GM19467 (cell line): ENCODE measurements at regions not wholly inside any gene's neighbourhood (a gene's known extent, or its start where the extent isn't known, plus 50 kb on each side); places are given as distances from the start of the nearest gene placed in this dataset.
"Not testable (repeated sequence)": the region's sequence is repeated elsewhere in the genome, so short reads cannot be mapped to it uniquely, and the experiment has no call there.

Source experiments
- ATAC-seq: cut with Tn5 transposase; IDR thresholded peaks from one replicate; pipeline ENCODE4 v1.9.1; 2021; ENCODE audit warnings: mild to moderate bottlenecking, moderate library complexity; ENCODE audit not compliant: unreplicated experiment

DNA sequence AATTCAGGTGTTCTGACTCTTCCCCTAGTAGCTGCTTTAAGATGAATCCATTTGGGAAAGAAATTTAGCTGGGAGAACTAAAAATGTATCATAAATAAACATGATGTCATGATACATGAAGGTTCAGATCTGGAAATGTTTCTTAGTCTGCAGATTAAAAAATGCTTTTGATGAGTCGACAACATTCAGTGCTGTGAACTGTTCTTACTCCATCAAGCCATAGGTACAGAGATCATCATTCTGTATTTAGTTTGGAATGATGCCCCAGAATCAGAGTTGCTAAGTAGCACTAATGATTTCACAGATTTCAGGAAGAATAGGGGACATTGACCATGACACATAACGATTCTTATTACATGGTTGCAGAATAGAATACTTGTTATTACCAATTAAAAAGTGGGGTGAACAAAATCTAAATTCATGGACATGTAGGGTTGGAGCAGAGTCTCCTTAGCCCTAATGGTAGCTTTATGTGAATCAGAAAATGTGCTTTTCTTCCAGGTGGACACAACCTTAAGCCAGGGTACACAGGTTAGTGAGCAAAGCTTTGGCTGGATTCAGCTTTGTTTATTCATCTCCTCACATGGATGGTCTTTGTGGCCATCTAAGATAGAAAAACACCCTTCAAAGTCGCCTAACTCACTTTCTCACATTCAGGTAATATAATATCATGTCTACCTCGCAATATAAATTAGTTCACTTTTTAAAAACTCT is 205.4 kb upstream of the SEL1L start:
- no peak for ATAC-seq

DNA sequence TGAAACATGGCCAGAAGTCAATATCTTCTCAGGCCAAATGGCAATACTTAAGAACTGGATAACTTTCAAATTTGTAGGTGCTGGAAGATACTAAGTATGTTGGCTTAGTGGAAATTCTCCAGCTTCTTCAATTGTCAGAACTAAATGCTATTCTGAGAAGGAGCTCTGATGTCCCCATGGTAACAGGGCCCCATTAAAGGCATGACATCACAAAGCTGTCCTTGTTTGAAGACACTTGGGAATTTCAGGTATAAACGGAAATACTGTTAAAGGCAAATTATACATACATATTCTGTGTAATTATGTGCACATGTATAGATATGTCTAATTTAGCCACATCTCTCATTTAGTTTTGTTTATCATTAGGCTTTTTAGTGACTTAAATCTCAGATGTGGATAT is 210.0 kb upstream of the SEL1L start:
- ATAC-seq = no peak

DNA sequence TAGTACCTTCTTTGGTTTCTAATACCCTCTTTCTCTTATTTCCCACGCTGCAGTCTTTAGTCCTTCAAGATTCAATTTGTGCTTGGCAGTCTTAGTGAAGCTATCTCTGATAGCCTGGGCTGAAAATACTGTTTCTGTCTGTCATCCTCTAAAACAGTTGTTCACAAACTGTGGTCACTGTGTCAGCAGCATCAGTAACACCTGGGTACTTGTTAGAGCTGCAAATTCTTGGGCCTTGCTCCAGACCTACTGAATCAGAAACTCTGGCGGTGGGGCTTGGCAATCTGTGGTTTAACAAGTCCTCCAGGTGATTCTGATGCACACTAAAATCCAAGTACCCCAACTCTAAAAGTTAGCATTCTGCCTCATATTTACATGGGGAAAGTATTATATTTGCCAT is 217.5 kb upstream of the SEL1L start:
- no peak for ATAC-seq

DNA sequence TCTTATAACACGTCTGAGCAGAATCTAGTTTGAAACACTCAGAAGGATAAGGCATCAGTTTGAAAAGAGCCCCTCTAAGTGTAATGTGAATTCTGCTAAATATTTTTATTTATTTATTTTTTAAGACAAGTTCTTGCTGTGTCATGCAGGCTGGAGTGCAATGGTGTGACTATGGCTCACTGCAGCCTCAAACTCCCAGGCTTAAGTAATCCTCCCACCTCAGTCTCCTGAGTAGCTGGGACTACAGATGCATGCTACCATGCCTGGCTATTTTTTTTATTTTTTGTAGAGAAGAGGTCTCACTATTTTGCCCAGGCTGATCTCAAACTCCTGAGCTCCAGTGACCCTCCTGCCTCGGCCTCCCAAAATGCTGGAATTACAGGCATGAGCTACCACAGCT is 225.9 kb upstream of the SEL1L start:
- no peak for ATAC-seq

DNA sequence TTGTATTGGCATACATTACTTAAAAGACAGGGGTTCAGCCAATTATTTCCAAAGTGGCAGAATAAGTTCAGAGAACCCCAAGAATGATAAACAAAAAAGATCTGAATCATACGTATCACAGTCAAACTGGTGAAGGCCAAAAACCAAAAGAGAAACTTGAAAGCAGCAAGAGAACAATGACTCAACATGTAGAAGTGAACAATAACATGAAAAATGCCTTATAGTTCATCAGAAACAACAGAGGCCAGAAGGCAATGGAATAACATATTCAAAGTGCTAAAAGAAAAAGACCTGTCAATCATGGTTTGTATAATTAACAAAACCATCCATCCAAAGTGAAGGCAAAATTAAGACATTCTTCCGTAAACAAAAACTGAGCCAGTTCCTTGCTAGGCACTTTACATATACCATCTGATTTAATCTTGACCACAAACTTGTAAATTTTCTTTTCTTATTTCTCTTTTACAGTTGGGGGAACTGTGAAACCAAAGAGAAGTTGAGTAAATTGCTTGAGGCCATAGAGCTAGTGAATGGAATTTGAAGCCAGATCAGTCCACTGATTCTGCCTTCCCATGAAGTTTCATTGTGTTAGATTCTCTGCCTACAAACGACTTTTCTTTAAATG is 232.1 kb upstream of the SEL1L start:
- no peak for ATAC-seq

DNA sequence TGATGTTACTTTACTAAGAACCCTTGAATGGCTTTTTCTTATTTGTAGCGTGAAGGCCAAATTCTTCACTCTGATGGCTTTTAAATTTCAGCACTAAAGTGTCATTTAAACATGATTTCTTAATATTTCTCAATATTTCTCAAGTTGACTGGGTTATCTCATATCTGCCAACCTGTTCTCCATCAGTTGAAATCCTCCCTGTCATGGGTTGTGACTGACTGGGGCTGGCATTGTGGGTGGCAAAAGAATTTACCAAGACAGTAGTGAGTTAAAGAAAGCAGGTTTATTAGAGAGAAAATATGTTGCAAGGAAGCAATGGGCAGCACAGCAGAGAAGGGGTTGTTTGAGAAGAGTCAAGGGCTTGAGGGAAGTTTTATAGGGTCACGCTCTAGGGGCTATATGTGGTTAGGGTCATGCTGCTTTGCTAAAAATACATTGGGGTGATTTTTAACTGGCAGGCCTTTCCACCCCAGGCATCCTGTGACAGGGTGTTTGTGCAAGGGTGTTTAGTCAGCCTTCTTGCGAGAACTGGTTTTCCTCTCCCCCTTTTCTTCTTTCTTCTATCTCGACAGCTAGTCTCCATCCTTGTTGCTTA is 232.8 kb upstream of the SEL1L start:
- ATAC-seq = no peak

DNA sequence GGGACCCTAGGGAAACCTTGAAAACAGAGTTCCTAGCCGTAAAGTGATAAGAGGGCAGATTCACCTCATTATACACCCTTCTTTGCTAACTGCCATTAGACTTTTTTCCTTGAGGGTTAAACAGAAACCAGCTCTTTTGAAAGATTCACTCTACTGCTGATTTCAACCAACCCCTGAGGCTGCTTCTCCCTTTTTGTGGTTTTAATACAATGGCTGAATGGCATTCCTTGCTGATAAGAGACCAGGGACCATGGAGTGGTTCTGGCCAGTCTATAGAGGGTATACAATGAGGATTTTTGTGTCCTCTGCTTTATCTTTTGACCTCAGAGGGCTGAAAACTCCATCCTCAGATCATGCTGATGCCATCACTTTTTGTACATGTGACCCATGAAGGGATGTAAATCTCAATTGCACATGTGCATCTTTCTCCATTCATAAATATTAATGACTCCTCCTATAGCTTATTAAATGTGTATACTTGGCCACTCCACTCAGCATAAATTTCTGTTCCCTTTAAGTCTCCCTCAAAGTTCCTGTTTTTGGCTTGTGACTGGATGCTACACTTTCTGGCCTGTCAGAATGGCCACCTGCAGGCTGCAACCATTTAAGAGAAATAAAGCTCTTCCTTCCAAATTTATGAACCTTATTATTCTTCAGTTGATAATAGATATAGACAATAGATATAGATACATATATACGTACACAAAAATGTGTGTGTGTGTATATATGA is 233.8 kb upstream of the SEL1L start:
- no peak for ATAC-seq

DNA sequence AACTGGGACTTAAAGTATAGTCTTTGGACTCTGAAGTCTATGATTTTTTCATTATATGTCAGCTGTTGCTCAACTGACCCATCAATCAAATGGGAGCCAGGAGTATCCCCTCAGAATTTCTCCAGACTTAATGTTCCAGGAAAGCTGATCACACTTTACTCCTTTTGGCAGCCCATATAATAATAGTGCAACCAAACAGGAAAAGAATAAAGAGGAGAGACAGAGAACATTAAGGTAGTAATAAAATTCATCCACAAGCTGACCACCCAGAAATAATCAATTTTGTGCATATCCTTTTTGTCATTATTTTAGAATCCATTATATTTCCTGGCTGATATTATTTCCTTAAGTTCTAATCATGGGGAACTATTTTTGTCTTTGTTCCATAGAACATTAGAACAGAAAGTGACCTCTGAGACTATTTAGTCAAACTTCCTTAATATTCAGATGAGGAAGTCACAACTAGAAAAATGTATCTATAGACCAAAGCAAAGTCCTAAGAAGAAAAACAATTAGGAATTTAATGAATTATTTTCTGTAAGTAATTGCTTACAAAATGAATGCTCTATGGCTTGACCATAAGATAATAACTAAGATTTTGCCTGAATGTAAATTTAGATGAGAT is 238.1 kb upstream of the SEL1L start:
- no peak for ATAC-seq

DNA sequence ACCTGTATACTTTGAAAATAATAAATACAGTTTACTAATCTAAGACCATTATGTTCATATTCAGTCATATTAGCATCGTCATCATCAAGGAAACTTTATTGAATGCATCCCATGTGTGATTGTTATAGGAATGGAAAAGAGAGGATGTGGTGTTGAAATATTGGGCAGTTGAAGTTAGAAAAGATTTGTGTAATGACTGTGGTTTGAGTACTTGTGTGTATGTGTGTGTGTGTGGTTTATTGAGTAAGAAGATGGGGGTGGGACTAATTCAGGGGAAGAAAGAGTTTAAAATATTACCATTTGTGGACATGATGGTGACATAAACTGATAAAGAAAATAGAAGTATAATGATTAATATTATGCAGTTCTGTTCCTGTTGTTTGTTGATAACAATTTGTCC is 238.7 kb upstream of the SEL1L start:
- no peak for ATAC-seq

DNA sequence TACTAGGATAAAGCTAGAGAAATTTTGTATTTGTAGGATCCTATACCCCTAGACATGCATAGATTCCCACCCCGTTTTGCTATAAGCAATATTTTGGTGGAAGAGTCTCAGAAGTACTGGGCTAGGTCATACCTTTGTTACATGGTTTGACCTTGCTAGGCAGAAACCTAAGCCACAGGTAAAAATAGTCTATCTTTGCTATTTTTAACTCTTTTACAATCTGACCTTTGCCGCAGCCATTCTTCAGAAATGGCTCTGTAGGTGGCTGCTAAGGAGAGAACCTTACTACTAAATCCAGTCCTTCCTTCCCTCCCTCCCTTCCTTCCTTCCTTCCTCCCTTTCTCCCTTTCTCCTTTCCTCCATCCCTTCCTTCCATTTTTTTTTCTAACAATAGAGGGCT is 242.9 kb upstream of the SEL1L start:
- ATAC-seq = no peak

DNA sequence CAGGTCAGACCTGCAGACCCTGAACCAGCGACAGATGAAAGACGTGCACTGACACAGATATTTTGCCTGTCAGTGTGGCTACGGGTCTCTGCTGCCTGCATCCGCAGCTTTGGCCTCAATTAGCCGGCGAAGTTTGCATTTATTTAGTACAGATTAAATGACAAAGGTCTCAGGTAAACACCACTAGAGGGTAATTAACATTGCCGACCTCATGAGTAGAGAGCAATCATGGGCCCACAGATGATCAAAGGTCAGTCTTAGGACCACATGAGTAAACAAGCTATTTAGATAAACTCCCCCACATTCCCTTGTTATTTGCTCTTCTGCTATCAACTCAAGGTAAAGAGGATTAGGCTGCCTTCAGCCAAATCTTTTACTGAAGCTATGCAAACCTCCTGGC is 248.1 kb upstream of the SEL1L start:
- ATAC-seq = not testable (repeated sequence)

DNA sequence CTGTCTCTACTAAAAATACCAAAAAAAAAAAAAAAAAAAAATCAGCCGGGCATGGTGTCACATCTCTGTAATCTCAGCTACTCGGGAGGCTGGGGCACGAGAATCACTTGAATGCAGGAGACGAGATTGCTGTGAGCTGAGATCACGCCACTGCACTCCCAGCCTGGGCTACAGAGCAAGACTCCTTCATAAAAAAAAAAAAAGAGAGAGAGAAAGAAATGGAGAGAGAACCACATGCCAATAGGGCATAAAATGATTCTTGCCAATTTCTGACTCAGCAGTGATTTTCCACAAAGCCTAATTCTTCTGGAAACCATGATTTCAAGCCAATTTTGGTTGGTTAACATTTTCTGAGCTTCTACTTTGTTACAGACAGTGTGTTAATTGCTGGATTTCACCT is 250.4 kb upstream of the SEL1L start:
- no peak for ATAC-seq

DNA sequence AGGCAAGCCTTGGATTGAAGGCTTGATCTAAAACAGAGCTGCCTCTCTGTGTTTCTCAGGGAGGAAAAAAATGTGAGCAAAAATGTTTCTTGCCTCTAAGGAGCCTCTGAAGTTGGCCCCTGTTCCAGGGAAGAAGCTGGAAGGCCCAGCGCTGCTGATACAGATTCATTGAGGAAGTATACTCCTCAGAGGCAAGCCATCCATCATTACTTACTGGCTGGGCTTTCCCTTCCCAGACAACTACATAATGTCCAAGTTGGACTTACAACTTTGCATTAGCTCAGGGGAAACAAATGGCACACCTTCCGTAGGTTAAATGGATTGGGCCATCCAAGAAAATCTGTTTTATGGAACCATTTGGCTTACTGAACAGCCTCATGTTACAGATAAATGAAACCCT is 263.7 kb upstream of the SEL1L start:
- no peak for ATAC-seq

DNA sequence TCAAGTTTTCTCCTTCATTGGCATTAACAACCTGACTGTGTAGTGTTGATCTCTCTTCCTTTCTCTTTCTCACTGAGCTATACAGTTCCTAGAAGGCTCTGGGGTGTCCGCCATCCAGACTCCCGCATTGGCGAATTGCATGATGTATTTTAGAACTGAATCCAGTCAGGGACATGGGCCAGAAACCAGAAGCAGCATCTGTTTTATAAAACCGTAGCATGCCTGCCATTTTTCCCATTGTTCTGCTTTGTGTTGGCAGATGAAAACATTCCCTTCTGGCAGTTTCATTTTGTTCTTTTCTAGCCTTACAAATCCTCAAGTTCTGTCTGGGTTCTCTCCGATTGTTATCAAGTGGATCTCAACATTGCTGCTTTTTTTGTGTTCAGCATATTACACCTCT is 268.3 kb upstream of the SEL1L start:
- ATAC-seq = no peak

DNA sequence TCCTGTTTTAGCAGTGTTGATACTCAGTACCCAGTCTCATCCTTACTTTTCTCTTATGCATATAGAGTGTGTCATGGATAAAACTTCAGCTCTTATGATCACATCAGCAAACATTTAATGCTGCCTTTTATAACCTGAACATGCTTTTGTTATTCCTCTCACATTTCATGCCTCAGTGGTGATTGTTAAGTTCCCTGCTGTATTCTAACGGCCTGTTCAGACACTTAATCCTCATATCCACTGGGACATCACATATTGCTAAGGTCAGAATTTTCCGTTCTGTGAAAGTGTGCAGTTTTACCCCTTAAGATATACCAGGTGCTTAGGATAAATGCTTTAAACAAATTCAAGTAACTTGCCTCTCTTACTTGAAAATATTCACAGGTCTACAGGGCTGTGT is 268.7 kb upstream of the SEL1L start:
- ATAC-seq = no peak

DNA sequence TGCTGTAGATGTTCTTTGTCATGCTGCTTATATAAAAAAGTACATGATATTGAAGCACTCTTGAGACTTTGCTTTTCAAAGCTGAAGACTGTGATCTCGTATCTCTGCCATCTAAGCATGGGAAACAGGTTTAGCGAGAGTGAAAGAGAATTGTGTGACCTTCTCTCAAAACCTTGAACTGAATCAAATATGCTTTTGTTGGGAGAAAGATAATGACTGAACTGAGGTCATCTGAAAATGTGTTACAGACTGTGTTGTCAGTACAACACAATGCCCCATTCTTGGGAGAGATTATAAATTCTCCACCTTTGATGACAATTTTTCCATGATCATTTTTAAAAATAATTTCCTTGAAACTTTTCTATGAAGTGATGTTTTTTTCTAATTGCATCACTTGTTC is 272.1 kb upstream of the SEL1L start:
- ATAC-seq = no peak

DNA sequence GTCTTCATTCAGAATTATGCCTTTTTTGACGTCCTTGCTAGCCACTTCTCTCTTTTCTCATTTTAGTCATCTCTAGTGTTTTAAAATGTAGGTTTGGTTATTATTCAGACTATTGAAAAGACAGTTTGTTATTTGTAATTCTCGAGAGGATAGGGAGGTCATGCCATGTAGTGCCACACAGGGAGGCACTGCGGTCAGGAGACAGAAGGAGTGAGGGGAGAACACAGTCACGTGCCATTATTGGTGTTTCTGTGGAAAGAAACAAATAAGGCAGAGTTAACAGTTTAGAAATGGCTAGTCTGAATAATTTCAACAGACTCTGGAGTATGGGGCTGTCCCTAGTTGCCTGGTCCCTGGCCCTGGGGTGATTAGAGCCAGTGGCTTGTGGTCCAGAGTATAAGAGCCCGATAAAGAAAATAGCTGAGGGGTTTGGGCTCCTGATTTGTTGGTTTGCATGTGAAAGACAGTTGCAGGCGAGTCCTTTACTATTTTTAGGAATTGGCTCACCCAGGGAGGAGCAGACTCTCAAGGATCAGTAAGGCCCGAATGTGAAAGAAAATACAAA is 278.1 kb upstream of the SEL1L start:
- ATAC-seq = no peak

DNA sequence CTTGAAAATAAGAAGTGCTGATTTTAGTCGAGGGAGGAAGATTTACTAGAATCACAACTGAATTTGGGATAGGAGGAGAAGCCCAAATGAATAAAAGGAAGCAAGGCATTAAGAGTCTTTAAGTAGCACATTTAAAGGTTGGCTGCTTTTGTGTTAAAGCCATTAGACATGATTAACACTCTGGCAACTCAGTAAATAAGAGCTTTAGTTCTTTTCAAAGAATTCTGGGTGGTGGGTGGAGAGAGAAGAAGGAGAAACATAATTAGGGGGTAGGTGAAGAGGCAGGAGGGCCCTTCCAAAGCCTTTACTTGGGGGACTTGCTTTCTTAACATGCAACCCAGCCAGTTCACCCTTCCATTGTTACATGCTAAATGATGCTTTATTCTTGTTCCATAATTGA is 284.6 kb upstream of the SEL1L start:
- no peak for ATAC-seq

DNA sequence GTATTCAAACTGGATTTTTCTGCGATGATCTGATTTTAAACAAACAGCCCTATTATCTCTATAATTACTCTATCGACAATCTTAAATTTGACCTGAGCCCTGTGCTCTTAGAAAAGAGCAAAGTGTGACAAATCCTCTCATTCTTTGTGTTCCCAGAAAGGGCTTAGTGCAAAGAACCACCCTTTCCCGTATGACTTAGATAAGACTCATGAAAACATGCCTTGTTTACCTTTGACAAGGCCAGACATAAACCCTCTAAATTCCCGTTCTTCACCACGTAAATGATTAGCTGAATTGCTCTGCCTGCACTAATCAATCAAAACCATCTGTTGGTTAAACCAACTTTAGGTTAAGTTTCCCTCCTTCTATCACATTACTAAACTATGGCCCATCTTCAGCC is 285.7 kb upstream of the SEL1L start:
- no peak for ATAC-seq

DNA sequence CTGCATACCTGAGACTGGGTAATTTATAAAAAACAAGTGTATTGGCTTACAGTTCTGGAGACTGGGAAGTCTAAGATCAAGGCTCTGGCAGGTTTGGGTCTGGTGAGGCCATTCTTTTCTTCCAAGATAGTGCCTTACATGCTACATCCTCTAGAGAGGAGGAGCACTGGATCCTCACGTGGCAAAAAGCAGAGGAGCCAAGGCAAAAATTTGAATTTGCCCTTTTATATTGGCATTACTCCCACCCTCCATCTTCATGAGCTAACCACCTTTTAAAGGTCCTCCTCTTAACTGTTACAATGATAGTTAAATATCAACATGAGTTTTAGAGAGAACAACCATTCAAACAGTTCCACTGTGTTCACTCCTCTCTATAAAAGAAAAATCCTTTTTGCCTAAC is 286.3 kb upstream of the SEL1L start:
- ATAC-seq = no peak

DNA sequence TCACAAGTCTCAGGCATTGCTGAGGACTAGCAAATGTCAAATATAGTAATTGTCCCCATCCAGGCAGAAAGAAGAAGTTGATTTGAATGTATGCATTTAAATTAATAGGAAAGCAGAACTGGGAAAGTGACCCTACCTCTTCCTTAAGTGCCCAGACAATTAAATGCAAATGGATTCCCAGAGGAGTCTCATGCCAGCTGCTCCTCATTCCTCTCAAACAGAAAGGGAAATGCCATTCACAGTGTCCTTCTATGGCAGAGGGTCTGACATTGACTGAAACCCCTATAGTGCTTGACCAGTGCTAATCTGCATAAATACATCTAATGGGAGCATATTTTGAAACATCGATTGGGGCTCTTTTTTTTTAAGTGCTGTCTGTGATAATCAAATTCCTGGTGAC is 292.4 kb upstream of the SEL1L start:
- ATAC-seq = no peak
